ENCODE measurements at regions not wholly inside any gene's neighbourhood (a gene's known extent, or its start where the extent isn't known, plus 50 kb on each side); places are given as distances from the start of the nearest gene placed in this dataset.

DNA sequence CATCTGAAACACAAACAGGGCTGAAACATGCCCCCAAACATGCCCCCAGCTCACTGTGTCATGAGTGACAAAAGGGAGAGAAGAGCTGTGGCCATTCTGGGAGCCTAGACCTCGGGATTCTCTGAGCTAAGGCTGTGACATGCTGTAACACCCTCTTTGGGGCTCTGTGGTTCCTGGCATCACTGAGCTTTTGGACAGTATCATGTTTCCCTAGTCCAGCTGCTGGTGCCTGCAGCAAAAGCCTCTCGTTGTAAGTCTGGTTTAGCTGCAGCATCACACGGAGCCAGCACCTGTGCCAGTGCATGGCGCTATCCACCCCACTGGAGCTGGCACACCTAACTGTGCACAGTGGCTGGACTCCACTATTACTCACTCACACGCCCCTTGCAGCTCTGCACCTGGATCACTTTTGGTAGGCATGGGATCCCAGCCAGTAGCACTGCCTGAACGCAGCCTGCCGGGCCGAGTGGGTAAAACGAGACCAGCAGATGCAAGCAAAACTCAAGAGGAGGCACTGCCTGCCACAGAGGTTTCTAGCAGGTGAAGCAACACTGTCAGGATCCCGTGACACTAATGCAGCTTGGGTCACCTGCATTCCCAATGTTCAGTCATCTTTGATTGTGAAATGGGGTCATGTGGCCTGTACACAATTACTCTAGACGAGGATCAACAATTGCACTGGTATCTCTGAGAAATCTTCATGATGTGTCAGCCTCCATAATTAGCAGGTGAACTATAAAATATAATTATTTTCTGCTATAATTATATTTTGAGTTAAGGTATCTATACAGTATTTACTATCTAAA lies 547.2 kb downstream of the ZNF804A start:
- no peaks in the 10 kb centered on the region for H3K9me3 ChIP-seq

DNA sequence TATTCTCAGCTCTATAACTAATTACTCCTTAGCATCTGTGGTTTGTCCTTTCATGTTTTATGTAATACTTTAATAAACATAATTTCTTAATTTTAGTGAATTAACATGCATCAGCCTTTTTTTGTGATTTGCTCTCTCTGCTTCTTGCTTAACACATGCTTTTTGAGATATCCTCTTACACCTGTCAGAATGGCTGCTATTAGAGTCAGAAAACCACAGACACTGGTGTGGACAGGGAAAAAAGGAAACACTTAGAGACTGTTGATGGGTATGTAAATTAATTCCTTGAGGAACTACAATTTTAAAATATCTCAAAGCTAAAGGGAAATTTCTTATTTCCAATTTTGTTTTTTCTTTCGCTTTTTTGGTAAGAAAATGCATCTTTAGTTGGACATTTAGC lies 549.0 kb downstream of the ZNF804A start:
- ATAC-seq (no peak), DNase-seq (no peak)
- Histone ChIP-seq H3K9me3 (no peaks in the 10 kb centered on the region), H3K27me3 (no peaks in the 10 kb centered on the region), H3K4me1 (no peaks in the 10 kb centered on the region), H3K27ac (no peak overlapping the region), H3K36me3 (no peaks in the 10 kb centered on the region), H3K4me3 (no peak overlapping the region)
- TF ChIP-seq, protein P1, sequence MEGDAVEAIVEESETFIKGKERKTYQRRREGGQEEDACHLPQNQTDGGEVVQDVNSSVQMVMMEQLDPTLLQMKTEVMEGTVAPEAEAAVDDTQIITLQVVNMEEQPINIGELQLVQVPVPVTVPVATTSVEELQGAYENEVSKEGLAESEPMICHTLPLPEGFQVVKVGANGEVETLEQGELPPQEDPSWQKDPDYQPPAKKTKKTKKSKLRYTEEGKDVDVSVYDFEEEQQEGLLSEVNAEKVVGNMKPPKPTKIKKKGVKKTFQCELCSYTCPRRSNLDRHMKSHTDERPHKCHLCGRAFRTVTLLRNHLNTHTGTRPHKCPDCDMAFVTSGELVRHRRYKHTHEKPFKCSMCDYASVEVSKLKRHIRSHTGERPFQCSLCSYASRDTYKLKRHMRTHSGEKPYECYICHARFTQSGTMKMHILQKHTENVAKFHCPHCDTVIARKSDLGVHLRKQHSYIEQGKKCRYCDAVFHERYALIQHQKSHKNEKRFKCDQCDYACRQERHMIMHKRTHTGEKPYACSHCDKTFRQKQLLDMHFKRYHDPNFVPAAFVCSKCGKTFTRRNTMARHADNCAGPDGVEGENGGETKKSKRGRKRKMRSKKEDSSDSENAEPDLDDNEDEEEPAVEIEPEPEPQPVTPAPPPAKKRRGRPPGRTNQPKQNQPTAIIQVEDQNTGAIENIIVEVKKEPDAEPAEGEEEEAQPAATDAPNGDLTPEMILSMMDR (IDR thresholded peaks at IDR 0.05): no peak
- TF ChIP-seq POLR2A (IDR thresholded peaks at IDR 0.05): no peak
- intact Hi-C loops (cut with DNase I): no loop called here
- 67 to 73% (median 71%) methylated on average over 1 of the region's 1 CpG for WGBS, 4 donors

More for the DNA sequence above, 547.2 kb downstream of the ZNF804A start:
- TF ChIP-seq POLR2A (IDR thresholded peaks at IDR 0.05): no peak
- TF ChIP-seq, protein P1 (IDR thresholded peaks at IDR 0.05): no peak
- intact Hi-C loops (cut with DNase I): no loop called here
- DNase-seq (no peak), ATAC-seq (no peak)
- Histone ChIP-seq H3K27me3 (no peaks in the 10 kb centered on the region), H3K27ac (no peak overlapping the region), H3K36me3 (no peaks in the 10 kb centered on the region), H3K4me1 (no peaks in the 10 kb centered on the region), H3K4me3 (no peak overlapping the region)
- WGBS, 4 donors: 78 to 81% (median 79%) methylated on average over 8 to 11 of the region's 11 CpGs

DNA sequence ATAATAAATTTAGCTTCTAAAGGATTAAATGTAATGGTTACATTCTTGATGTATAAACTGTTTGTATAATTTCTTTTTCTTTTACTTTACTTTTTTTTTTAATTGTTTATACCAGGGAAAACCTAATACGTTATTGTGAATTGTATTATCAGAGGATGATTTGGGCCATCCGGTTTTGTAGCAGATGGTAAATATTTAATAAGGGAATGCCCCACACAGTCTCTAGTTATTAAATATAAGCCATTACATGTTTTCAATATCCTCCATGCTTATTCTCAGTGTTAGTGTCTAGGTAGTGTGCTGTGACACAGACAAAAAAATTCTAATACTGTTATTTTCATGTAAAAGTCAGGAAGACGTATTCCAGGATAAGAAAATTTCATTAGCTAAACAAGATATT lies 553.9 kb downstream of the ZNF804A start:
- Histone ChIP-seq H3K9me3 (no peaks in the 10 kb centered on the region), H3K4me3 (no peak overlapping the region), H3K27ac (no peak overlapping the region), H3K36me3 (no peaks in the 10 kb centered on the region), H3K4me1 (no peaks in the 10 kb centered on the region), H3K27me3 (no peaks in the 10 kb centered on the region)
- TF ChIP-seq POLR2A (IDR thresholded peaks at IDR 0.05): no peak
- TF ChIP-seq, protein P1 (IDR thresholded peaks at IDR 0.05): no peak
- intact Hi-C loops (cut with DNase I): no loop called here
- 72 to 80% (median 77%) methylated on average over 3 of the region's 3 CpGs for WGBS, 4 donors
- DNase-seq (no peak), ATAC-seq (no peak)

DNA sequence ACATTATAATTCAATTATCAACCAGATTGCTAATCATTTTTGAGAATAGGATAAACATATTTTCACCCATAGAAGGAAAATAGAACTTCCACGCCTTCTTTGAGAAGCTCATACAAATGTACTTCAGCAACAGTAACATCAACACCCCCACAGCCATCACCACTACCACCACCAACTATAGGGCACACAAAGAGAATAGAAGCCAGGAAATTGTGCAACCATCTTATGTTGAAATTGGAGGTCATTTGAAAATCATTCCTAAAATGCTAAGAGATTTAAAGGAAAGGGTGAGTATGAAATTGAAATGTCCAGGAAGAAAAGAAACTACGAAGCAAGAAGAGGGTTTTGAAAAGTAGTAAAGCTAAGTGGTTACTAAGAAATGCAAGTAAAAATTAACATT lies 563.4 kb downstream of the ZNF804A start:
- ATAC-seq (no peak), DNase-seq (no peak)
- intact Hi-C loops (cut with DNase I): no loop called here
- H3K4me1 ChIP-seq: no peaks in the 10 kb centered on the region
- TF ChIP-seq POLR2A (IDR thresholded peaks at IDR 0.05): no peak
- TF ChIP-seq, protein P1 (IDR thresholded peaks at IDR 0.05): no peak
- peaks cover 0 to 3% (median 0%) of the 10 kb centered on the region in 12 donors for H3K9me3 ChIP-seq
- 84 to 92% (median 87%) methylated on average over 2 of the region's 2 CpGs for WGBS, 4 donors
- H3K4me3 ChIP-seq: no peak overlapping the region
- H3K27me3 ChIP-seq: no peaks in the 10 kb centered on the region
- H3K27ac ChIP-seq: no peak overlapping the region
- H3K36me3 ChIP-seq: no peaks in the 10 kb centered on the region
